ENCODE measurements at regions not wholly inside any gene's neighbourhood (a gene's known extent, or its start where the extent isn't known, plus 50 kb on each side); places are given as distances from the start of the nearest gene placed in this dataset.
"Not testable (repeated sequence)": the region's sequence is repeated elsewhere in the genome, so short reads cannot be mapped to it uniquely, and the experiment has no call there.

DNA sequence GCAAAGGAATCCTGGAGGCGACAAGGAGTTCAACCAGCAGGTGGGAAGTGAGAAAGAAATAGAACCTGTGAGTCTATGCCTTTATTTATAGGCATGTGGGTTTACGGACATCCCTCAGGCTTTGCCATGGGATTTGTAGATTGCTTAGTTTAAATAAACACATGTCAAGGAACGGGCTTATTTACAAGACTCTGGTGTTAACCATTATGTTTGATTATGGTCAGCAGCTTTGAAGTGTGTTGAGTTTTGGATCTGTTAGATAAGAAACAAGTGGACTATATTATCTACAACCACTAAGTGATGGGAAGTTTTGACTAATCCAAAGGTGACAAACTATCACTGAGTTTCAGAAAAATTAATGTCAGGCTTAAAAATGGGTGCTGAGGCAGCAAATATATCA is 143.2 kb downstream of the SLITRK5 start:
- Histone ChIP-seq H4K20me1 (ENCODE audit: insufficient read depth, poor library complexity, severe bottlenecking) (no peaks in the 10 kb centered on the region), H3K4me2 (no peak overlapping the region), H3K9me3 (ENCODE audit: low read depth) (no peaks in the 10 kb centered on the region), H3K4me1 (ENCODE audit: insufficient read depth) (no peaks in the 10 kb centered on the region), H3K4me3 (no peak overlapping the region), H3K36me3 (replicated peaks; ENCODE audit: insufficient read depth, low read depth) (no peaks in the 10 kb centered on the region), H3K9me2 (replicated peaks; ENCODE audit: insufficient read depth) (no peaks in the 10 kb centered on the region), H3K79me2 (no peaks in the 10 kb centered on the region), H2AFZ (no peak overlapping the region), H3K27me3 (no peaks in the 10 kb centered on the region), H3K27ac (no peak overlapping the region)
- WGBS (ENCODE audit: low lambda C conversion rate, missing lambda C conversion rate): 33% methylated on average over 3 of the region's 3 CpGs
- DNase-seq (ENCODE audit: low spot score): no peak
- TF ChIP-seq EZH2 (IDR thresholded peaks at IDR 0.05; ENCODE audit: borderline replicate concordance): no peak
- TF ChIP-seq EZH2phosphoT487 (IDR thresholded peaks at IDR 0.05; ENCODE audit: low read depth, severe bottlenecking, unreplicated experiment): no peak
- TF ChIP-seq, protein P1, sequence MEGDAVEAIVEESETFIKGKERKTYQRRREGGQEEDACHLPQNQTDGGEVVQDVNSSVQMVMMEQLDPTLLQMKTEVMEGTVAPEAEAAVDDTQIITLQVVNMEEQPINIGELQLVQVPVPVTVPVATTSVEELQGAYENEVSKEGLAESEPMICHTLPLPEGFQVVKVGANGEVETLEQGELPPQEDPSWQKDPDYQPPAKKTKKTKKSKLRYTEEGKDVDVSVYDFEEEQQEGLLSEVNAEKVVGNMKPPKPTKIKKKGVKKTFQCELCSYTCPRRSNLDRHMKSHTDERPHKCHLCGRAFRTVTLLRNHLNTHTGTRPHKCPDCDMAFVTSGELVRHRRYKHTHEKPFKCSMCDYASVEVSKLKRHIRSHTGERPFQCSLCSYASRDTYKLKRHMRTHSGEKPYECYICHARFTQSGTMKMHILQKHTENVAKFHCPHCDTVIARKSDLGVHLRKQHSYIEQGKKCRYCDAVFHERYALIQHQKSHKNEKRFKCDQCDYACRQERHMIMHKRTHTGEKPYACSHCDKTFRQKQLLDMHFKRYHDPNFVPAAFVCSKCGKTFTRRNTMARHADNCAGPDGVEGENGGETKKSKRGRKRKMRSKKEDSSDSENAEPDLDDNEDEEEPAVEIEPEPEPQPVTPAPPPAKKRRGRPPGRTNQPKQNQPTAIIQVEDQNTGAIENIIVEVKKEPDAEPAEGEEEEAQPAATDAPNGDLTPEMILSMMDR (IDR thresholded peaks at IDR 0.05; ENCODE audit: poor library complexity): no peak

DNA sequence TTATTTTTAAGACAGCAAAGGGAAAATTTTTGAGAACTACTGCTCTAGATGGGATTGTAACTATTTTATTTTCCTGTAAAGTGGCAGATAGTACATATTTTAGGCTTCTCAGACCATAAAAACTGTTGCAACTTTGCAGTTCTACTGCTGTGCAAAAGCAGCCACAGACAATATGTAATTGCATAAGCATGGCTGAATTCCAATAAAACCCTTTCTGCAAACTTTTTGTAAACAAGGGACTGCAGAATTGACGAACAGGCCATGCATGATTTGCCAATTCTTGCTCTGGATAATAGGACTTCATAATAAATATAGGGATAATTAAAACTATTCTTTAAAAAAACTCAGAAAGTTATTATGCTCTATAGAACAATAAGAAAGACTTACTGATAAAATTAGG is 149.1 kb downstream of the SLITRK5 start:
- Histone ChIP-seq H3K9me3 (ENCODE audit: low read depth) (no peaks in the 10 kb centered on the region), H3K79me2 (no peaks in the 10 kb centered on the region), H3K27ac (no peak overlapping the region), H3K4me3 (no peak overlapping the region), H3K4me2 (no peak overlapping the region), H3K9me2 (replicated peaks; ENCODE audit: insufficient read depth) (no peaks in the 10 kb centered on the region), H3K36me3 (replicated peaks; ENCODE audit: insufficient read depth, low read depth) (no peaks in the 10 kb centered on the region), H3K27me3 (no peaks in the 10 kb centered on the region), H4K20me1 (ENCODE audit: insufficient read depth, poor library complexity, severe bottlenecking) (no peaks in the 10 kb centered on the region), H2AFZ (no peak overlapping the region), H3K4me1 (ENCODE audit: insufficient read depth) (no peaks in the 10 kb centered on the region)
- no peak for DNase-seq (ENCODE audit: low spot score)
- TF ChIP-seq, protein P1 (IDR thresholded peaks at IDR 0.05; ENCODE audit: poor library complexity): no peak
- TF ChIP-seq EZH2 (IDR thresholded peaks at IDR 0.05; ENCODE audit: borderline replicate concordance): no peak
- no peak for TF ChIP-seq EZH2phosphoT487 (IDR thresholded peaks at IDR 0.05; ENCODE audit: low read depth, severe bottlenecking, unreplicated experiment)
- 41% methylated on average over 1 of the region's 1 CpG for WGBS (ENCODE audit: low lambda C conversion rate, missing lambda C conversion rate)

DNA sequence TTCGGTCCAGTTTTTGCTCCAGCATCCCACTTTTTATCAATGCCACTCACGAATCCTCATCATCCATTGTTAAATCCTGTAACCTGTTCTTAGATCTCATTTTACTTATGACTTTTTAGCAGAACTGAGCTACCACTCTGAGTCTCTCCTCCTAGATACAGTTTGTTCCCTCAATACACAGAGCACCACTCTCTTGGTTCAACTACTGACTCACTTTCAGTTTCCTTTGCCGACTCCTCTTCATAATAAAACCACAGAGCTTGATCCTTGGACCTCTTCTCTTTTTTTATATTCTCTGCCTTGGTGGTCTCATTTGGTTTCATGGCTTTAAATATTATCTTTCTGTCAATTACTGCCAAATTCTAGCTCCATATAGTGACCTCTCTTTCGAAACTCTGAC is 150.3 kb downstream of the SLITRK5 start:
- Histone ChIP-seq H3K4me1 (ENCODE audit: insufficient read depth) (no peaks in the 10 kb centered on the region), H3K36me3 (replicated peaks; ENCODE audit: insufficient read depth, low read depth) (no peaks in the 10 kb centered on the region), H3K9me3 (ENCODE audit: low read depth) (no peaks in the 10 kb centered on the region), H3K4me2 (no peak overlapping the region), H3K27me3 (no peaks in the 10 kb centered on the region), H3K9me2 (replicated peaks; ENCODE audit: insufficient read depth) (no peaks in the 10 kb centered on the region), H3K27ac (no peak overlapping the region), H3K4me3 (no peak overlapping the region), H2AFZ (no peak overlapping the region), H3K79me2 (no peaks in the 10 kb centered on the region), H4K20me1 (ENCODE audit: insufficient read depth, poor library complexity, severe bottlenecking) (no peaks in the 10 kb centered on the region)
- TF ChIP-seq EZH2 (IDR thresholded peaks at IDR 0.05; ENCODE audit: borderline replicate concordance): no peak
- TF ChIP-seq, protein P1 (IDR thresholded peaks at IDR 0.05; ENCODE audit: poor library complexity): no peak
- no peak for TF ChIP-seq EZH2phosphoT487 (IDR thresholded peaks at IDR 0.05; ENCODE audit: low read depth, severe bottlenecking, unreplicated experiment)
- DNase-seq (ENCODE audit: low spot score): no peak
- 88% methylated on average over 4 of the region's 4 CpGs for WGBS (ENCODE audit: low lambda C conversion rate, missing lambda C conversion rate)

DNA sequence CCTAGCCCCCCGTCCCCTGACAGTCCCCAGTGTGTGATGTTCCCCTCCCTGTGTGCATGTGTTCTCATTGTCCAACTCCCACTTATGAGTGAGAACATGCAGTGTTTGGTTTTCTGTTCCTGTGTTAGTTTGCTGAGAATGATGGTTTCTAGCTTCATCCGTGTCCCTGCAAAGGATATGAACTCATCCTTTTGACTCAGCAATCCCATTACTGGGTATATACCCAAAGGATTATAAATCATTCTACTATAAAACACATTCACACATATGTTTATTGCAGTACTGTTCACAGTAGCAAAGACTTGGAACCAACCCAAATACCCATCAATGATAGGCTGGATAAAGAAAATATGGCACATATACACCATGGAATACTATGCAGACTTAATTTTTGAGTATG is 155.1 kb downstream of the SLITRK5 start:
- DNase-seq (ENCODE audit: low spot score); H2AFZ ChIP-seq; H3K36me3 ChIP-seq (replicated peaks; ENCODE audit: insufficient read depth, low read depth); H3K79me2 ChIP-seq; H3K9me2 ChIP-seq (replicated peaks; ENCODE audit: insufficient read depth); H3K4me2 ChIP-seq; H3K27ac ChIP-seq; H3K9me3 ChIP-seq (ENCODE audit: low read depth); H3K27me3 ChIP-seq; H3K4me1 ChIP-seq (ENCODE audit: insufficient read depth); H4K20me1 ChIP-seq (ENCODE audit: insufficient read depth, poor library complexity, severe bottlenecking); H3K4me3 ChIP-seq: not testable (repeated sequence)
- 63% methylated on average over 2 of the region's 2 CpGs for WGBS (ENCODE audit: low lambda C conversion rate, missing lambda C conversion rate)
